Spleen (tissue), 7 donors: ENCODE measurements at regions not wholly inside any gene's neighbourhood (a gene's known extent, or its start where the extent isn't known, plus 50 kb on each side); places are given as distances from the start of the nearest gene placed in this dataset.

Experiments
- POLR2A ChIP-seq, 3 donors: fragments of 450-650 bp; IDR thresholded peaks; one replicate each; pipeline ENCODE4 v1.5.1; 2017; ENCODE audit warnings: antibody characterized with exemption in 3 of 3, mild to moderate bottlenecking in 1 of 3
- POLR2AphosphoS5 ChIP-seq, 3 donors: sonication (generic); formaldehyde crosslinking; IDR thresholded peaks; one replicate each; pipeline ENCODE4 v1.5.1; 2017; ENCODE audit warnings: antibody characterized with exemption in 3 of 3
- TF ChIP-seq, protein P1 (sequence below), 11 experiments: fragments of 200-600 bp in 7 of 11; fragments of 450-650 bp in 4 of 11; sonication (generic) in 4 of 11; IDR thresholded peaks in 8 of 11; conservative IDR thresholded peaks in 3 of 11; 1 replicate in 7 of 11; 2 replicates in 4 of 11; pipeline versions ENCODE4 v1.4.0 to v1.8.0; 2016 to 2021; ENCODE audit warnings: antibody characterized with exemption in 11 of 11, inconsistent platforms in 4 of 11, mild to moderate bottlenecking in 1 of 11
- donor health status: DM: no; HTN: no; CAD: no; lungs with moderate emphysema.
- donor health status: DM: no; HTN: no; CAD: no.
- donor health status: DM: no; HTN: no; CAD: no.

DNA sequence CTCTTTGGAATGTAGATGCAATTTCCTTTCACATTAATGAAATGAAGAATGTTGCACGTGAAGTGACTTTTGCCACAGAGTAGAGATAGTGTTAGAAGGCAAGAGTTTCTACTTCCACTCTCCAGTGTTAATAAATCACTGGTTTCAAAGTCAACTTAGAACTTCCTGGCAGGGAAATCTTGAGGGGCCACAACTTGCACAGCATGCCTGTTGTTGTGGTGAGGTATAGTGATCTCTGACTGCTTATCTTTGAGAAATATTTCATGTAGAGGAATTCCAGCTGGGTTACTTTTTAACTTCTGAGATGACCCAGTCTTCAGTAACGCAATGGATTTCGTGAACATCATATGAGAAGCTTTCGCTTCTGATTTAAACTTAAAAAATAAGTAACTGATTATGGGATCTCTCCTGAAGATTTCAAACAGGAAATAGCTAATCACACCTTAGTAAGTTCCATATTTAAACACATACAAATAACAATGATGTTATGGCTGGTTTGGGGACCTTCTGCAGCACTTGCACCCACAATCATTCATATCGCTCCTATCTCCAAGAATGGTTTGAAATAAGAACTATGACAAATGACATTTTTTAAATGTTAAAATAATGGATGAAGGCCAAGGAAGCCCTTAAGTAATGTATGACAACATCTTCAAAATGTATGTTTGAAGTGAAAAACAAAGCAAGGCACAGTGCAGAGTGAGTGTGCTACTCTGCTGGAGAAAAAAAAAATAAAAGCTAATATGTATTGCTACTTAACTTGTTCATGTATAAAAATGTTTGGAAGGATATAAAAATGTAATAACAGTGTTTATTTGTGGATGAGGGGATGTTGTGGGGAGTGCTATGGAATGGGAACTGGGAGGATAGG, 726.5 kb upstream of the NECTIN3 start:
- TF ChIP-seq, protein P1, sequence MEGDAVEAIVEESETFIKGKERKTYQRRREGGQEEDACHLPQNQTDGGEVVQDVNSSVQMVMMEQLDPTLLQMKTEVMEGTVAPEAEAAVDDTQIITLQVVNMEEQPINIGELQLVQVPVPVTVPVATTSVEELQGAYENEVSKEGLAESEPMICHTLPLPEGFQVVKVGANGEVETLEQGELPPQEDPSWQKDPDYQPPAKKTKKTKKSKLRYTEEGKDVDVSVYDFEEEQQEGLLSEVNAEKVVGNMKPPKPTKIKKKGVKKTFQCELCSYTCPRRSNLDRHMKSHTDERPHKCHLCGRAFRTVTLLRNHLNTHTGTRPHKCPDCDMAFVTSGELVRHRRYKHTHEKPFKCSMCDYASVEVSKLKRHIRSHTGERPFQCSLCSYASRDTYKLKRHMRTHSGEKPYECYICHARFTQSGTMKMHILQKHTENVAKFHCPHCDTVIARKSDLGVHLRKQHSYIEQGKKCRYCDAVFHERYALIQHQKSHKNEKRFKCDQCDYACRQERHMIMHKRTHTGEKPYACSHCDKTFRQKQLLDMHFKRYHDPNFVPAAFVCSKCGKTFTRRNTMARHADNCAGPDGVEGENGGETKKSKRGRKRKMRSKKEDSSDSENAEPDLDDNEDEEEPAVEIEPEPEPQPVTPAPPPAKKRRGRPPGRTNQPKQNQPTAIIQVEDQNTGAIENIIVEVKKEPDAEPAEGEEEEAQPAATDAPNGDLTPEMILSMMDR (IDR thresholded peaks at IDR 0.05 in 8 of 11, conservative IDR thresholded peaks at IDR 0.05 in 3 of 11), result no peak
- TF ChIP-seq POLR2A (IDR thresholded peaks at IDR 0.05) (no peak), POLR2AphosphoS5 (IDR thresholded peaks at IDR 0.05) (no peak)
